ENCODE measurements at regions not wholly inside any gene's neighbourhood (a gene's known extent, or its start where the extent isn't known, plus 50 kb on each side); places are given as distances from the start of the nearest gene placed in this dataset.

GRCh38 chr10:30781670-30782121, 152.1 kb upstream of the LYZL2 start:
- Histone ChIP-seq H3K36me3 (ENCODE audit: control insufficient read depth in 2 of 4, insufficient read depth in 4 of 4, low read length in 3 of 4) (no peaks in the 10 kb centered on the region), H2BK15ac (ENCODE audit: low read length) (no peak overlapping the region), H2BK12ac (ENCODE audit: low read depth, low read length) (peak overlapping the region; percentile 23; the same call in 1 of the 2 replicates), H4K91ac (replicated peaks; ENCODE audit: insufficient read length, low read length) (no peak overlapping the region), H3K4me2 (ENCODE audit: insufficient read depth in 1 of 2, low read depth in 2 of 2, low read length in 2 of 2) (no peak overlapping the region), H2BK20ac (ENCODE audit: low read length) (no peak overlapping the region), H3K27me3 (replicated peaks in 1 of 4; ENCODE audit: control insufficient read depth in 3 of 4, extremely low read depth in 1 of 4, insufficient read depth in 3 of 4, low read length in 3 of 4) (peaks cover 0 to 10% (median 5%) of the 10 kb centered on the region in 4 experiments; a peak in 3 of 7 replicates), H2BK5ac (ENCODE audit: low read depth, low read length) (no peak overlapping the region), H3K14ac (ENCODE audit: insufficient read length) (no peak overlapping the region), H2AK5ac (ENCODE audit: low read depth, low read length) (no peak overlapping the region), H4K5ac (ENCODE audit: insufficient read length, low read depth, low read length) (no peak overlapping the region), H3K27ac (ENCODE audit: low read depth, low read length) (no peak overlapping the region), H2AFZ (ENCODE audit: low read length) (no peak overlapping the region), H3K18ac (ENCODE audit: extremely low read depth, low read length) (no peak overlapping the region), H3K9ac (replicated peaks in 1 of 4; ENCODE audit: extremely low read depth in 1 of 4, low read depth in 3 of 4, low read length in 3 of 4) (no peak overlapping the region), H3K4ac (replicated peaks; ENCODE audit: insufficient read length, low read depth, low read length) (no peak overlapping the region), H3K79me1 (ENCODE audit: low read depth, low read length) (no peaks in the 10 kb centered on the region), H4K8ac (ENCODE audit: extremely low read depth, insufficient read depth, low read length) (no peak overlapping the region), H3K79me2 (ENCODE audit: control insufficient read depth in 1 of 2, insufficient read depth in 2 of 2, low read length in 2 of 2) (no peaks in the 10 kb centered on the region), H3K9me3 (ENCODE audit: insufficient read depth in 2 of 2, low read depth in 1 of 2, low read length in 1 of 2) (no peaks in the 10 kb centered on the region), H3K23me2 (ENCODE audit: low read depth, low read length) (no peaks in the 10 kb centered on the region; the same call in 1 of the 2 replicates), H3K56ac (replicated peaks; ENCODE audit: insufficient read length, low read depth, low read length) (no peak overlapping the region), H3K23ac (ENCODE audit: insufficient read length) (no peak overlapping the region), H4K20me1 (replicated peaks in 1 of 2; ENCODE audit: control insufficient read depth in 1 of 2, insufficient read depth in 2 of 2, low read length in 2 of 2) (no peaks in the 10 kb centered on the region), H2BK120ac (replicated peaks; ENCODE audit: low read depth, low read length) (no peak overlapping the region), H3K4me1 (replicated peaks in 1 of 4; ENCODE audit: control insufficient read depth in 3 of 4, insufficient read depth in 4 of 4, low read length in 3 of 4) (peaks cover 0 to 6% (median 2%) of the 10 kb centered on the region in 4 experiments; a peak in 2 of 7 replicates), H3K4me3 (ENCODE audit: extremely low read depth in 1 of 4, insufficient read depth in 2 of 4, low read depth in 3 of 4, low read length in 4 of 4) (no peak overlapping the region)
- 85% methylated on average over 12 of the region's 12 CpGs; no CpG with 5 or more reads in 1 of the 2 experiments for WGBS, 2 experiments (ENCODE audit: extremely low coverage in 1 of 2, insufficient coverage in 1 of 2, insufficient read length in 1 of 2, insufficient replicate concordance in 2 of 2, low coverage in 1 of 2, low lambda C conversion rate in 2 of 2, missing lambda C conversion rate in 1 of 2)
- POLR2A ChIA-PET (ENCODE audit: partially characterized antibody): no interaction called here
- DNase-seq (ENCODE audit: low read depth in 1 of 2, low spot score in 2 of 2) (no peak), FAIRE-seq (no peak)
- CTCF ChIA-PET (ENCODE audit: partially characterized antibody): interaction anchor here (0.9 to 6.1 kb wide), 6 partner anchors 30 to 687 kb away, joined by 3 to 35 read pairs (median 4); no protein-coding TSS in a partner anchor
- peak; percentile 53; the same call in 1 of the 2 replicates for TF ChIP-seq E2F6 (IDR thresholded peaks at IDR 0.05)
- no peak for TF ChIP-seq RNF2 (IDR thresholded peaks at IDR 0.05; ENCODE audit: borderline replicate concordance, low read depth, low read length, missing control alignments, poor library complexity, severe bottlenecking)

Data from H1 (cell line).